SK-N-MC (cell line): ENCODE measurements at regions not wholly inside any gene's neighbourhood (a gene's known extent, or its start where the extent isn't known, plus 50 kb on each side); places are given as distances from the start of the nearest gene placed in this dataset.

Source experiments
- EZH2 ChIP-seq: fragments of 200-600 bp; sonication (generic); IDR thresholded peaks from one replicate; pipeline ENCODE4 v1.6.1; 2017; ENCODE audit warnings: antibody characterized with exemption
- FOXP2 ChIP-seq: optimal IDR thresholded peaks from 2 replicates; pipeline ENCODE3; 2011; ENCODE audit warnings: mild to moderate bottlenecking, moderate library complexity; ENCODE audit not compliant: insufficient read depth; ENCODE audit errors: extremely low read length, control extremely low read depth
- POLR2AphosphoS5 ChIP-seq: IDR thresholded peaks from 2 replicates; pipeline ENCODE4 v1.6.1; 2012; ENCODE audit warnings: mild to moderate bottlenecking, low read depth, low read length, borderline replicate concordance

DNA sequence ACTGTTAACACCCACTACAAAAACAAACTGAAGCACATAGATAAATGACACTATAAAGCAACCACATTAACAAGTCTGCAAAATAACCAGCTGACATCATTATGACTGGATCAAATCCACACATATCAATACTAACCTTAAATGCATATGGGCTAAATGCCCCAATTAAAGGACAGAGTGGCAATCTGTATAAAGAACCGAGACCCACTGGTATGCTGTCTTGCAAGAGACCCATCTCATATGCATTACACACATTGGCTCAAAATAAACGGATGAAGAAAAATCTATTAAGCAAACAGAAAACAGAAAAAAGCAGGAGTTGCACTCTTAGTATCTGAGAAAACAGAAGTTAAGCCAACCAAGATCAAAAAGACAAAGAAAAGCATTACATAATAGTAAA is 1375.4 kb downstream of the ZPLD1 start:
- TF ChIP-seq EZH2 (no peak), POLR2AphosphoS5 (no peak), FOXP2 (no peak)
